ENCODE measurements at regions not wholly inside any gene's neighbourhood (a gene's known extent, or its start where the extent isn't known, plus 50 kb on each side); places are given as distances from the start of the nearest gene placed in this dataset.

- no peak for DNase-seq
Observed at GRCh38 chr5:14976486-14976885, 104.9 kb upstream of the ANKH start.

GRCh38 chr5:14971873-14972272, 100.3 kb upstream of the ANKH start:
- DNase-seq: no peak

GRCh38 chr5:14968796-14969195, 97.2 kb upstream of the ANKH start:
- DNase-seq: no peak

- DNase-seq: no peak
Observed at GRCh38 chr5:14967166-14967565, 95.6 kb upstream of the ANKH start.

GRCh38 chr5:14965815-14966214, 94.2 kb upstream of the ANKH start:
- no peak for DNase-seq

GRCh38 chr5:14962604-14963003, 91.0 kb upstream of the ANKH start:
- no peak for DNase-seq

GRCh38 chr5:14960120-14960462, 88.5 kb upstream of the ANKH start:
- no peak for DNase-seq

- DNase-seq: no peak
Observed at GRCh38 chr5:14959399-14960119, 88.0 kb upstream of the ANKH start.

GRCh38 chr5:14958188-14958587, 86.6 kb upstream of the ANKH start:
- DNase-seq: no peak

- DNase-seq: no peak
Observed at GRCh38 chr5:14956423-14957046, 85.0 kb upstream of the ANKH start.

GRCh38 chr5:14954616-14955343, 83.2 kb upstream of the ANKH start:
- no peak for DNase-seq

- DNase-seq: no peak
Observed at GRCh38 chr5:14954216-14954615, 82.6 kb upstream of the ANKH start.

- DNase-seq: no peak
Observed at GRCh38 chr5:14953075-14953607, 81.6 kb upstream of the ANKH start.

GRCh38 chr5:14948383-14948782, 76.8 kb upstream of the ANKH start:
- DNase-seq: peak; percentile 17

- peak; percentile 4 for DNase-seq
Observed at GRCh38 chr5:14946815-14947620, 75.4 kb upstream of the ANKH start.

GRCh38 chr5:14945450-14945849, 73.9 kb upstream of the ANKH start:
- DNase-seq: no peak

GRCh38 chr5:14944996-14945395, 73.4 kb upstream of the ANKH start:
- no peak for DNase-seq

- DNase-seq: no peak
Observed at GRCh38 chr5:14944350-14944739, 72.8 kb upstream of the ANKH start.

- DNase-seq: no peak
Observed at GRCh38 chr5:14942212-14942611, 70.6 kb upstream of the ANKH start.

- DNase-seq: no peak
Observed at GRCh38 chr5:14937254-14937653, 65.7 kb upstream of the ANKH start.

- DNase-seq: no peak
Observed at GRCh38 chr5:14936588-14936987, 65.0 kb upstream of the ANKH start.

GRCh38 chr5:14935341-14935740, 63.8 kb upstream of the ANKH start:
- DNase-seq: no peak

GRCh38 chr5:14932902-14933469, 61.4 kb upstream of the ANKH start:
- DNase-seq: no peak
